CD4-positive, alpha-beta memory T cell (primary cell): ENCODE measurements at regions not wholly inside any gene's neighbourhood (a gene's known extent, or its start where the extent isn't known, plus 50 kb on each side); places are given as distances from the start of the nearest gene placed in this dataset.

Experiments
- CTCF ChIA-PET: fragments of 350-600 bp; sonication (Branson Sonifier 250); formaldehyde crosslinking; loops from one replicate; lab custom pipeline; 2021; ENCODE audit warnings: inconsistent platforms; ENCODE audit not compliant: partially characterized antibody; lab: Charles Lee
- POLR2A ChIA-PET: fragments of 350-600 bp; sonication (Branson Sonifier 250); formaldehyde crosslinking; loops from one replicate; lab custom pipeline; 2021; ENCODE audit not compliant: partially characterized antibody; lab: Charles Lee
- DNase-seq, 5 donors: peaks; one replicate each; pipeline versions ENCODE4 v3.0.0 to v3.0.0-alpha.2; 2020 to 2022; ENCODE audit warnings: mixed read lengths in 1 of 5
- H3K27ac ChIP-seq: one replicate; pipeline ENCODE4 v1.7.0; 2013; ENCODE audit warnings: low read depth, low read length
- H3K27me3 ChIP-seq: 2 replicates; pipeline ENCODE4 v1.7.0; 2013; ENCODE audit warnings: mild to moderate bottlenecking, low read length, moderate library complexity; ENCODE audit not compliant: insufficient read depth
- H3K36me3 ChIP-seq: 2 replicates; pipeline ENCODE4 v1.7.0; 2013; ENCODE audit warnings: mild to moderate bottlenecking, low read length, moderate library complexity; ENCODE audit not compliant: insufficient read depth
- H3K4me1 ChIP-seq: 2 replicates; pipeline ENCODE4 v1.7.0; 2013; ENCODE audit warnings: mild to moderate bottlenecking, low read length, moderate library complexity; ENCODE audit not compliant: insufficient read depth
- H3K4me3 ChIP-seq, 2 donors: one replicate each; pipeline ENCODE4 v1.7.0; 2013; ENCODE audit warnings: low read length in 2 of 2, mild to moderate bottlenecking in 1 of 2
- H3K9me3 ChIP-seq, 2 donors: one replicate each; pipeline ENCODE4 v1.7.0; 2013; ENCODE audit warnings: low read length in 2 of 2, control low read depth in 1 of 2; ENCODE audit not compliant: control insufficient read depth in 1 of 2
- H3K27ac Mint-ChIP-seq, 7 donors: one replicate each; pipeline ENCODE4 v1.8.0; 2020 to 2021; ENCODE audit warnings: mixed read lengths in 7 of 7, mild to moderate bottlenecking in 6 of 7, inconsistent platforms in 3 of 7, moderate library complexity in 3 of 7
- H3K27me3 Mint-ChIP-seq, 2 donors: one replicate each; pipeline ENCODE4 v1.8.0; 2020 to 2021; ENCODE audit warnings: mixed read lengths in 2 of 2
- H3K36me3 Mint-ChIP-seq, 2 donors: one replicate each; pipeline ENCODE4 v1.8.0; 2020 to 2021; ENCODE audit warnings: mixed read lengths in 2 of 2, inconsistent platforms in 1 of 2, mild to moderate bottlenecking in 1 of 2
- H3K4me1 Mint-ChIP-seq, 4 donors: one replicate each; pipeline ENCODE4 v1.8.0; 2020 to 2021; ENCODE audit warnings: mixed read lengths in 4 of 4, mild to moderate bottlenecking in 1 of 4
- H3K4me3 Mint-ChIP-seq, 8 donors: one replicate each; pipeline ENCODE4 v1.8.0; 2020 to 2021; ENCODE audit warnings: mixed read lengths in 8 of 8, mild to moderate bottlenecking in 7 of 8, moderate library complexity in 6 of 8, inconsistent platforms in 3 of 8
- H3K9me3 Mint-ChIP-seq, 8 donors: one replicate each; pipeline ENCODE4 v1.8.0; 2020 to 2021; ENCODE audit warnings: mixed read lengths in 8 of 8, mild to moderate bottlenecking in 5 of 8, inconsistent platforms in 3 of 8, moderate library complexity in 1 of 8
- intact Hi-C: fragments of 100-400 bp; cut with micrococcal nuclease; formaldehyde crosslinking; loops from one replicate; pipeline ENCODE4 v1.15.1; 2023

DNA sequence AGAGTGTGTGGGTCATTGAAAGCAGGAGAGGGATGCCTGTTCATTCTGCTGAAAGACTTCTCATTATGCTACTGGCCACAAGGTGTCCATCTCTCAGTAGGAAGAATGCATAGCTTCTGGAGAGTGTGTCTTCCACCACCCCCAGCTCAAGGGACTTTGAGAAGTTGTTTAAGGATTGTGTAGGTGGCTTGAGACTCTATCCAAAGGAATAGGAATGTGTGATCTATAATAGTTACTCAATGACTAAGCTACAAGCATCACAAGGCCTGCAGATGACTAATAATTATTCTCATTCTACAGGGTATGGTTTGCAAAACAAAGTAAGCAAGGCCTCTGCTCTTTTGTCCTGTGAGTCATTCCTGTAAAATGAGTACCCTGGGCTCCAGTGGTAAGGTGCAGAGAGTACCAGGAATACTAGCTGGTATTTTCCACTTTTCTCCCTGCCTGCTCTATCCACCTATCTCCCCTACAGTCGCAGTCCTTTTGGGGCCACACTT is 279.8 kb upstream of the BOD1L1 start:
- CTCF ChIA-PET, result no interaction called here
- intact Hi-C loops, result loop anchor here (5.0 kb wide), 1 partner anchor 175 kb away; no protein-coding TSS in a partner anchor

DNA sequence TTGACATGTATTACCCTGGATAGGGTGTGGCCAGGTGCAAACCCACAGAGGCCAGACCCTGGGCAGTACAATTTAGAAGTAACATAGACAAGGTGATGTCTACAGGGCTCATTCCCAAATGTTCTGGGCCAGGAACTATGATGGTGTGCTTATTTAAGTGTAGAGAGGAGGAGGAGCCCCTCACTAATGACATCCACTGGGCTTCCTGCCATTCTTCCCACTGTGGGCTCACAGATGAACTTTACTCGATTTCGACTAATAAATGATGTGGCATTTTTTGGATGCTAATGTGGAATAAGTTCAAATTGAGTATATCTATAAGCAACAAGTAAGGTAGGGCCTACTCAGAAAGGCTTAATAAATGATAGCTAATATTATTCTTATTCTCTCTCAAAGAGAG is 280.9 kb upstream of the BOD1L1 start:
- no peak for DNase-seq
- POLR2A ChIA-PET, result no interaction called here
- Histone ChIP-seq H3K36me3 (no peaks in the 10 kb centered on the region), H3K4me1 (no peaks in the 10 kb centered on the region), H3K27ac (no peak overlapping the region), H3K4me3 (no peak overlapping the region), H3K9me3 (no peaks in the 10 kb centered on the region), H3K27me3 (no peaks in the 10 kb centered on the region)
- Mint-ChIP-seq H3K27ac (no peak overlapping the region), H3K36me3 (no peaks in the 10 kb centered on the region), H3K4me1 (no peaks in the 10 kb centered on the region), H3K4me3 (no peak overlapping the region), H3K9me3 (peaks cover 0 to 2% (median 0%) of the 10 kb centered on the region in 8 donors), H3K27me3 (peaks cover 0 to under 1% of the 10 kb centered on the region in 2 donors)
- intact Hi-C loops, result loop anchor here (5.0 kb wide), 1 partner anchor 176 kb away; no protein-coding TSS in a partner anchor
- CTCF ChIA-PET, result no interaction called here

More for the DNA sequence above, 279.8 kb upstream of the BOD1L1 start:
- Histone ChIP-seq H3K4me1 (no peaks in the 10 kb centered on the region), H3K27ac (no peak overlapping the region), H3K4me3 (no peak overlapping the region), H3K9me3 (no peaks in the 10 kb centered on the region), H3K27me3 (no peaks in the 10 kb centered on the region), H3K36me3 (no peaks in the 10 kb centered on the region)
- no peaks in the 10 kb centered on the region for H3K36me3 Mint-ChIP-seq
- POLR2A ChIA-PET, result no interaction called here
- no peak overlapping the region for H3K4me3 Mint-ChIP-seq
- peaks cover 0 to 2% (median 0%) of the 10 kb centered on the region in 8 donors for H3K9me3 Mint-ChIP-seq
- no peaks in the 10 kb centered on the region for H3K4me1 Mint-ChIP-seq
- H3K27ac Mint-ChIP-seq, result no peak overlapping the region
- DNase-seq, result no peak
- no peaks in the 10 kb centered on the region for H3K27me3 Mint-ChIP-seq

DNA sequence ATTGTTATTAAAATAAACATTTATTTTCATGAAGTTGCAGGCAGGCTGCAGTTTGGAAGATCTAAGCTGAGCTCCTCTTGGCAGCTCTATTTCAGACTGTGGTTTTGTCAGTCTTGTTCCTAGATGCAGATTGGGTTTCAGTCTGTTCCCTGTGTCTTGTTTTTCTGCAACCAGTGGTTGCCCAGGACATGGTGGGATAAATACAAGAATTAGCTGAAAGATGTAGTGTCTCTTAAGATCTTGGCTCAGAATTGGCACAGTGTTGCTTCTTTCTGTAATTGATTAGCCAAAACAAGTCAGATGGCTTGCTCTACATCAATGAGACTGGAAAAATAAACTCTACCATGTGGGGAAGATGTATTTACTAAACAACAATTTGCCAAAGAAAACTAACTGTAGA is 283.0 kb upstream of the BOD1L1 start:
- ChIA-PET POLR2A (no interaction called here), CTCF (no interaction called here)
- Histone ChIP-seq H3K27me3 (no peaks in the 10 kb centered on the region), H3K36me3 (no peaks in the 10 kb centered on the region), H3K4me1 (no peaks in the 10 kb centered on the region), H3K27ac (no peak overlapping the region), H3K9me3 (no peaks in the 10 kb centered on the region), H3K4me3 (no peak overlapping the region)
- intact Hi-C loops, result no loop called here
- Mint-ChIP-seq H3K4me1 (no peaks in the 10 kb centered on the region), H3K9me3 (peaks cover 0 to 2% (median 0%) of the 10 kb centered on the region in 8 donors), H3K36me3 (no peaks in the 10 kb centered on the region), H3K4me3 (no peak overlapping the region), H3K27ac (no peak overlapping the region), H3K27me3 (peaks cover 0 to 3% of the 10 kb centered on the region in 2 donors)
- no peak for DNase-seq

DNA sequence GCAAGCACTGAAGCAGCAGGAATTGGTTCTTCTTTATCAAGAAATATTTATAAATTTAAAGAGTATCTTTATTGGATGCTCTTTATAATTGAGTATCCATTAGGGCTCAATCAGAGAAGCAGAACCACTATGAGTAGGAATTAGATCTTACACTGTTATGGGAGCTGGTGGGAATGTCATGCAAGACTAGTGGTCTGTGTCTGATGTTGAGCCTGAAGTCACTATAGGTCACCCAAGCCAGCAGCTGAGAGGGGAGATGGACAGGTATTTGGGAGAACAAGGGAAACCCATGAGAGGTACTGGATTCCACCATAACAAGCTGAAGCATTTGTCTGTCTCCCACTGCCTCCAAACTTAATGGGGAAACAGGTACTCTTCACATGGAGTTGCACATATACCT is 283.7 kb upstream of the BOD1L1 start:
- CTCF ChIA-PET, result no interaction called here
- intact Hi-C loops, result no loop called here
- no peak overlapping the region for H3K27ac Mint-ChIP-seq

DNA sequence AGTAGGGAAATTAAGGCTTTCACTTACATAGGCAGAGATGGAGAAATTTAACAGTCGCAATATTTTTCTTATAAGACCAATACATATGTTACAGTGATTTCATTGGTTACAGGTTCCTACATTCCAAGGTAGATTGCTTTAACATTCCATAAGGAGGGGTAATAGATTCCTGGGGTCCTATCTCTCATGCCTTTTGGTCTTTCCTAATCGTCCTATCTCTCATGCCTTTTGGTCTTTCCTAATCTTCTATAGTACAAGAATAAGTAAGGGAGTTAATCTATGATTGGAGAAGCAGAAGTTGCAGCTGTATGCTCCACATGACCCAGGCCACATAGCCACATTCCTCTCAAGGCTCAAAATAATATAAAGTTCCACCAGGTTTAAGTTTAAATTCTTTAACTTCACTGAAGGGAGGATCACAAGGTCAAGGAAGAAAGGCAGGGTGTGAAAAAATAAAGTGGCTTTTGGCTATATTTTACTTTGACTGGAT is 285.0 kb upstream of the BOD1L1 start:
- H3K4me1 Mint-ChIP-seq, result no peaks in the 10 kb centered on the region
- no peak overlapping the region for H3K27ac Mint-ChIP-seq
- Histone ChIP-seq H3K27ac (no peak overlapping the region), H3K9me3 (no peaks in the 10 kb centered on the region), H3K27me3 (no peaks in the 10 kb centered on the region), H3K4me3 (no peak overlapping the region), H3K36me3 (no peaks in the 10 kb centered on the region), H3K4me1 (no peaks in the 10 kb centered on the region)
- peaks cover 0 to 3% of the 10 kb centered on the region in 2 donors for H3K27me3 Mint-ChIP-seq
- intact Hi-C loops, result no loop called here
- CTCF ChIA-PET, result no interaction called here
- DNase-seq, result no peak
- H3K36me3 Mint-ChIP-seq, result no peaks in the 10 kb centered on the region
- POLR2A ChIA-PET, result no interaction called here
- H3K4me3 Mint-ChIP-seq, result no peak overlapping the region
- peaks cover 0 to 2% (median 0%) of the 10 kb centered on the region in 8 donors for H3K9me3 Mint-ChIP-seq

More for the DNA sequence above, 283.7 kb upstream of the BOD1L1 start:
- Histone ChIP-seq H3K27me3 (no peaks in the 10 kb centered on the region), H3K4me3 (no peak overlapping the region), H3K9me3 (no peaks in the 10 kb centered on the region), H3K4me1 (no peaks in the 10 kb centered on the region), H3K27ac (no peak overlapping the region), H3K36me3 (no peaks in the 10 kb centered on the region)
- H3K36me3 Mint-ChIP-seq, result no peaks in the 10 kb centered on the region
- H3K9me3 Mint-ChIP-seq, result peaks cover 0 to 2% (median 0%) of the 10 kb centered on the region in 8 donors
- H3K4me1 Mint-ChIP-seq, result no peaks in the 10 kb centered on the region
- peaks cover 0 to 3% of the 10 kb centered on the region in 2 donors for H3K27me3 Mint-ChIP-seq
- DNase-seq, result no peak
- POLR2A ChIA-PET, result no interaction called here
- no peak overlapping the region for H3K4me3 Mint-ChIP-seq

DNA sequence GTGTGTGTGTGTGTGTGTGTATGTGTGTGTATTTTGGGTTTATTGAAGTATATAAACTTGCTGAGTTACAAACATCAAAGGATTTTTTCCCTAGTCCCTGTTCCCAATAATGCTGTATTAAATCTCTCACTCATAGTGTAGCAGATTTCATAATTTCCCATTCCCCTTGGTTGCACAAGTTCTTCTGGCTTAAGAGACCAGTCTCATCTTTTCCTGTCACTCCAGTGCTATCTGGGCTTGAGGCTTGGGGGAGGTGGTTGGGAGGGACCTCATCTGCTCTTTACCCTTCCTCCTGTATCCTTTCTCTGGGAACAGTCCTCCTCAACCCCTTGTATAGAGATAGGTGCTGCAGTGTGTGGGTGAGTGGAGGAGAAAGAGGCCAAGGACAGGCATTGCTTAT is 285.4 kb upstream of the BOD1L1 start:
- intact Hi-C loops, result no loop called here
- H3K4me3 ChIP-seq, result no peak overlapping the region
- no peaks in the 10 kb centered on the region for H3K4me1 ChIP-seq
- no peaks in the 10 kb centered on the region for H3K4me1 Mint-ChIP-seq
- H3K36me3 Mint-ChIP-seq, result no peaks in the 10 kb centered on the region
- no peaks in the 10 kb centered on the region for H3K36me3 ChIP-seq
- H3K4me3 Mint-ChIP-seq, result no peak overlapping the region
- CTCF ChIA-PET, result no interaction called here
- no peaks in the 10 kb centered on the region for H3K27me3 ChIP-seq
- DNase-seq, result no peak
- no peak overlapping the region for H3K27ac Mint-ChIP-seq
- no peak overlapping the region for H3K27ac ChIP-seq
- peaks cover 0 to 2% (median 0%) of the 10 kb centered on the region in 8 donors for H3K9me3 Mint-ChIP-seq
- peaks cover 0 to 3% of the 10 kb centered on the region in 2 donors for H3K27me3 Mint-ChIP-seq
- H3K9me3 ChIP-seq, result no peaks in the 10 kb centered on the region
- POLR2A ChIA-PET, result no interaction called here

DNA sequence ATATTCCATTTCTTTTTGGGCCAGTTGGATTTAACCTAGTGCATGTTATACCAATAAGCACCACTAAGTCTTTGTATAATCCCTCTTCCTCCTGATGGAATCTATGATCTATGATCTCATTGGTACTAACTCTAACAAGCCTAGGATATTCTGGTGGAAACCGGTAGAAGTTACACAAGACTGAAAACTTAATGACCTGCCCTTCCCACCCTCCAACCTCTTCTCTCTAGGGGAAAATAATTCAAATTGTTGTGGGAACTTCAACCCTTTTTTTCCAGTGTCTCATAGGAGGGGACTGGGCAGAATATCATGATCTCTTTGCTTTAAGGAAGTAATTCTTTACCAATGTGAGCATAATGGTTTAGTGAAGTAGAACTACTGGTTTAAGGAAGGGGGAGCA is 289.5 kb upstream of the BOD1L1 start:
- no peak overlapping the region for H3K4me3 Mint-ChIP-seq
- Histone ChIP-seq H3K4me3 (no peak overlapping the region), H3K27ac (no peak overlapping the region), H3K9me3 (no peaks in the 10 kb centered on the region), H3K27me3 (no peaks in the 10 kb centered on the region), H3K36me3 (no peaks in the 10 kb centered on the region), H3K4me1 (no peaks in the 10 kb centered on the region)
- peaks cover 3% of the 10 kb centered on the region in 2 donors for H3K27me3 Mint-ChIP-seq
- H3K4me1 Mint-ChIP-seq, result no peaks in the 10 kb centered on the region
- no peak overlapping the region for H3K27ac Mint-ChIP-seq
- H3K9me3 Mint-ChIP-seq, result peaks cover 0 to 4% (median 0%) of the 10 kb centered on the region in 8 donors
- intact Hi-C loops, result no loop called here
- DNase-seq, result no peak
- H3K36me3 Mint-ChIP-seq, result no peaks in the 10 kb centered on the region
- ChIA-PET POLR2A (no interaction called here), CTCF (no interaction called here)
